Esophagus squamous epithelium (tissue), 4 donors: ENCODE measurements at regions not wholly inside any gene's neighbourhood (a gene's known extent, or its start where the extent isn't known, plus 50 kb on each side); places are given as distances from the start of the nearest gene placed in this dataset.

Source experiments
- POLR2A ChIP-seq, 4 donors: fragments of 450-650 bp; IDR thresholded peaks; one replicate each; pipeline ENCODE4 v1.6.1; 2017; ENCODE audit warnings: antibody characterized with exemption in 4 of 4, mild to moderate bottlenecking in 4 of 4, moderate library complexity in 3 of 4
- TF ChIP-seq, protein P1 (sequence below), 6 experiments: fragments of 450-650 bp in 4 of 6; fragments of 200-600 bp in 2 of 6; sonication (generic) in 2 of 6; IDR thresholded peaks; one replicate each; pipeline ENCODE4 v1.5.1; 2016 to 2019; ENCODE audit warnings: antibody characterized with exemption in 6 of 6, mild to moderate bottlenecking in 4 of 6, moderate library complexity in 4 of 6

DNA sequence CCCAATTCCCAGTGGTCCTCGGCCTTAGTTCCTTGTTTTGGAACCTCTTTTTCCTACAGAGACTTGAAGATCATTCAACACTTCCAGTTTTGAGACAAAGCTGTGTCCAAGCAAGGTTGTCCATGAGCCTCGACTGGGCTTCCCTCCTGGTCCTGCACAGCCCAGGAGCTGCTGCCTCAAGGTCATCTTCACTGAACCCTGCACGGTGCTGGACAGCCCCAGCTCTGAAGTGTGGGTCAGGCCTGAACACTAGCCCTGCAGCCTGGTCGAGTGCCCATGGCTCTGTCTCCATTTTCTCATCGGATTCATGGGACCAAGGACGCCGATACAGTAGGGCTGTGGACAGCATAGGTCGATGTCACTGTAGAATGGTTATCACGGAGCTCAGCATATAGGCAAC is 68.0 kb upstream of the NFIL3 start:
- TF ChIP-seq, protein P1, sequence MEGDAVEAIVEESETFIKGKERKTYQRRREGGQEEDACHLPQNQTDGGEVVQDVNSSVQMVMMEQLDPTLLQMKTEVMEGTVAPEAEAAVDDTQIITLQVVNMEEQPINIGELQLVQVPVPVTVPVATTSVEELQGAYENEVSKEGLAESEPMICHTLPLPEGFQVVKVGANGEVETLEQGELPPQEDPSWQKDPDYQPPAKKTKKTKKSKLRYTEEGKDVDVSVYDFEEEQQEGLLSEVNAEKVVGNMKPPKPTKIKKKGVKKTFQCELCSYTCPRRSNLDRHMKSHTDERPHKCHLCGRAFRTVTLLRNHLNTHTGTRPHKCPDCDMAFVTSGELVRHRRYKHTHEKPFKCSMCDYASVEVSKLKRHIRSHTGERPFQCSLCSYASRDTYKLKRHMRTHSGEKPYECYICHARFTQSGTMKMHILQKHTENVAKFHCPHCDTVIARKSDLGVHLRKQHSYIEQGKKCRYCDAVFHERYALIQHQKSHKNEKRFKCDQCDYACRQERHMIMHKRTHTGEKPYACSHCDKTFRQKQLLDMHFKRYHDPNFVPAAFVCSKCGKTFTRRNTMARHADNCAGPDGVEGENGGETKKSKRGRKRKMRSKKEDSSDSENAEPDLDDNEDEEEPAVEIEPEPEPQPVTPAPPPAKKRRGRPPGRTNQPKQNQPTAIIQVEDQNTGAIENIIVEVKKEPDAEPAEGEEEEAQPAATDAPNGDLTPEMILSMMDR (IDR thresholded peaks at IDR 0.05), result no peak
- TF ChIP-seq POLR2A (IDR thresholded peaks at IDR 0.05), result no peak
